ENCODE measurements at regions not wholly inside any gene's neighbourhood (a gene's known extent, or its start where the extent isn't known, plus 50 kb on each side); places are given as distances from the start of the nearest gene placed in this dataset.

GRCh38 chr15:91380114-91380513 lies 280.1 kb downstream of the SV2B start:
- Histone ChIP-seq H3K36me3 (ENCODE audit: insufficient read depth, low read length) (no peaks in the 10 kb centered on the region), H3K4me1 (ENCODE audit: insufficient read depth, low read length) (no peaks in the 10 kb centered on the region), H3K27ac (ENCODE audit: low read depth in 1 of 2, low read length in 2 of 2) (no peak overlapping the region), H3K9me3 (ENCODE audit: control insufficient read depth in 1 of 2, insufficient read depth in 1 of 2, low read length in 2 of 2) (no peaks in the 10 kb centered on the region), H3K27me3 (ENCODE audit: control insufficient read depth in 1 of 2, insufficient read depth in 2 of 2, low read length in 2 of 2) (no peaks in the 10 kb centered on the region), H3K4me3 (ENCODE audit: low read length) (no peak overlapping the region)
- Mint-ChIP-seq H3K9me3 (no peaks in the 10 kb centered on the region), H3K4me1 (ENCODE audit: low read depth) (no peaks in the 10 kb centered on the region), H3K27ac (no peak overlapping the region), H3K4me3 (no peak overlapping the region), H3K36me3 (ENCODE audit: low read depth) (no peaks in the 10 kb centered on the region), H3K27me3 (no peaks in the 10 kb centered on the region)
- CTCF ChIA-PET = no interaction called here
- no peak for DNase-seq
- ATAC-seq (ENCODE audit: poor library complexity) = no peak
- intact Hi-C loops (cut with DNase I, micrococcal nuclease) = no loop called here
- POLR2A ChIA-PET = no interaction called here
- TF ChIP-seq, protein P1, sequence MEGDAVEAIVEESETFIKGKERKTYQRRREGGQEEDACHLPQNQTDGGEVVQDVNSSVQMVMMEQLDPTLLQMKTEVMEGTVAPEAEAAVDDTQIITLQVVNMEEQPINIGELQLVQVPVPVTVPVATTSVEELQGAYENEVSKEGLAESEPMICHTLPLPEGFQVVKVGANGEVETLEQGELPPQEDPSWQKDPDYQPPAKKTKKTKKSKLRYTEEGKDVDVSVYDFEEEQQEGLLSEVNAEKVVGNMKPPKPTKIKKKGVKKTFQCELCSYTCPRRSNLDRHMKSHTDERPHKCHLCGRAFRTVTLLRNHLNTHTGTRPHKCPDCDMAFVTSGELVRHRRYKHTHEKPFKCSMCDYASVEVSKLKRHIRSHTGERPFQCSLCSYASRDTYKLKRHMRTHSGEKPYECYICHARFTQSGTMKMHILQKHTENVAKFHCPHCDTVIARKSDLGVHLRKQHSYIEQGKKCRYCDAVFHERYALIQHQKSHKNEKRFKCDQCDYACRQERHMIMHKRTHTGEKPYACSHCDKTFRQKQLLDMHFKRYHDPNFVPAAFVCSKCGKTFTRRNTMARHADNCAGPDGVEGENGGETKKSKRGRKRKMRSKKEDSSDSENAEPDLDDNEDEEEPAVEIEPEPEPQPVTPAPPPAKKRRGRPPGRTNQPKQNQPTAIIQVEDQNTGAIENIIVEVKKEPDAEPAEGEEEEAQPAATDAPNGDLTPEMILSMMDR (IDR thresholded peaks at IDR 0.05) = no peak

GRCh38 chr15:91383532-91383931 lies 283.5 kb downstream of the SV2B start:
- Mint-ChIP-seq H3K9me3 (no peaks in the 10 kb centered on the region), H3K4me1 (ENCODE audit: low read depth) (no peaks in the 10 kb centered on the region), H3K4me3 (no peak overlapping the region), H3K27ac (no peak overlapping the region), H3K27me3 (peaks cover 4% of the 10 kb centered on the region), H3K36me3 (ENCODE audit: low read depth) (no peaks in the 10 kb centered on the region)
- no peaks in the 10 kb centered on the region for H3K27me3 ChIP-seq (ENCODE audit: control insufficient read depth in 1 of 2, insufficient read depth in 2 of 2, low read length in 2 of 2)
- H3K27ac ChIP-seq (ENCODE audit: low read depth in 1 of 2, low read length in 2 of 2) = no peak overlapping the region
- CTCF ChIA-PET = no interaction called here
- POLR2A ChIA-PET = no interaction called here
- ATAC-seq (ENCODE audit: poor library complexity) (no peak), DNase-seq (no peak)
- H3K4me3 ChIP-seq (ENCODE audit: low read length) = no peak overlapping the region
- H3K9me3 ChIP-seq (ENCODE audit: control insufficient read depth in 1 of 2, insufficient read depth in 1 of 2, low read length in 2 of 2) = no peaks in the 10 kb centered on the region
- intact Hi-C loops (cut with DNase I, micrococcal nuclease) = no loop called here
- H3K4me1 ChIP-seq (ENCODE audit: insufficient read depth, low read length) = no peaks in the 10 kb centered on the region
- H3K36me3 ChIP-seq (ENCODE audit: insufficient read depth, low read length) = no peaks in the 10 kb centered on the region
- TF ChIP-seq, protein P1 (IDR thresholded peaks at IDR 0.05) = no peak

DNA sequence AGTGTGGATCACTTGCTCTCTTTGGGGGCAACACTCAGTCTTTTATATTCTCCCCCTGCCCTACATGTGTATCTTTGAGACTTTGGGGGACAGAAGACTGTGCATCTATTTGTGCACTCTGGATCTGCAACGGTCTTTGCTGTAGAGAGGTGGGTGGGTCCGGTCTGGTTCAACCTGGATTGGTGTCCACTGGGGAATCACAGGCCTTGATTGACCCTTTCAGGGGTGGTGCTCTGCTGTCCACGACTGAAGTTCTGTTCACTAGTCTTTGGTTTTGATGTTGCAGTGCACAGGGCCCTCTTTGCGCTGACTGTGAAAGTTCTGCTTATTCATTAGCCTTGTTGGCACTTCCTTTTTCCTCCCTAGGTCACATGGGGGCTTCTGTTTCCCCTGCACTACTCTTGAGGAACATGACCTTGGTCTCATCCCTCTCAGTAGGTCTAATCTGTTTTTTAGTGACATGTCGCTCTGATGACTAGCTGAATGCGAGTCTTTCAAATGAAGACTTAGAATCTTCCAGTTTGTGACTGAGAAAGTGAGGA lies 284.2 kb downstream of the SV2B start:
- ATAC-seq (ENCODE audit: poor library complexity) = no peak
- Mint-ChIP-seq H3K36me3 (ENCODE audit: low read depth) (no peaks in the 10 kb centered on the region), H3K4me3 (no peak overlapping the region), H3K27me3 (peaks cover 4% of the 10 kb centered on the region), H3K27ac (no peak overlapping the region), H3K4me1 (ENCODE audit: low read depth) (no peaks in the 10 kb centered on the region), H3K9me3 (no peaks in the 10 kb centered on the region)
- Histone ChIP-seq H3K27me3 (ENCODE audit: control insufficient read depth in 1 of 2, insufficient read depth in 2 of 2, low read length in 2 of 2) (no peaks in the 10 kb centered on the region), H3K4me3 (ENCODE audit: low read length) (no peak overlapping the region), H3K36me3 (ENCODE audit: insufficient read depth, low read length) (no peaks in the 10 kb centered on the region), H3K27ac (ENCODE audit: low read depth in 1 of 2, low read length in 2 of 2) (no peak overlapping the region), H3K9me3 (ENCODE audit: control insufficient read depth in 1 of 2, insufficient read depth in 1 of 2, low read length in 2 of 2) (no peaks in the 10 kb centered on the region), H3K4me1 (ENCODE audit: insufficient read depth, low read length) (no peaks in the 10 kb centered on the region)
- ChIA-PET CTCF (no interaction called here), POLR2A (no interaction called here)
- DNase-seq = no peak
- intact Hi-C loops (cut with DNase I, micrococcal nuclease) = no loop called here
- TF ChIP-seq, protein P1 (IDR thresholded peaks at IDR 0.05) = no peak

All from CD4-positive, alpha-beta T cell (primary cell).